A204.1 (cell line): ENCODE measurements at regions not wholly inside any gene's neighbourhood (a gene's known extent, or its start where the extent isn't known, plus 50 kb on each side); places are given as distances from the start of the nearest gene placed in this dataset.

ENCODE experiments used
- FAIRE-seq: peaks from 2 replicates; lab custom pipeline; 2012; peaks lifted over from hg19 to GRCh38; lab: Jason Lieb, UNC

DNA sequence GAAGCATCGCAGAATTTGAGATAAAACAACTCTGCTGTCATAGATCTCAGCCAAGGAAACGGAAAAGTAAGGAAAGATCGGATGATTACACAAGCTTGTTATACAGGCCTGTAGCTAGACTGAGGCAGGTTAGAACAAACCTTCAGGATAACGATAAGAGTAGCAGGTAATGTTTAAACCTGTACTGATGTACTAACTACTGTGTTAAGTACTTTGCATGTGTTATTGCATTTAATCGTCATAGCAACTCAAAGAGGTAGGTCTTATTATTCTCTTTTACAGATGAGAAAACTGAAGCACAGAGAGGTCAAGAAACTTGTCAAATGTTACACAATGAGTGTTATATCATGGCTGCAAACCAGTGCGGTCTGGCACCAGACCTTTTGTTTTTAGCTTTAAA lies 352.5 kb downstream of the GPAM start:
- FAIRE-seq, result no peak

DNA sequence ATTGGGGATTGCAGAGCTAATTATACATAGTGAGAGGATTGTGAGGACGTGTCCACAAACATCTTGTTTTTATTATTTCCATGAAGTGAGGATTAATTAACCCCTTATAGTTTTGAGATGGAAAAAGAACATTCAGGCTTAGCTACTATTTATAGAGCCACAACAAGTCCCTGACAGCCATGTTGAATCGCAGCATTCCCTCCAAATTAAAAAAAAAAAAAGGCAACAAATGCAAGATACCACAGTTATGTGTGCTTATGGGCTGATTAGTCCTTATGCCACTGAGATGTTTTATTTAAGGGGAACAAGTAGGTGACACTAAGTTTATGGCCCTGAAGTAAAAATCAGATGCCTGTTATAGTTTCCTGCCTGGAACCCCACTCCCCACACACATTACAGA lies 350.3 kb downstream of the GPAM start:
- FAIRE-seq, result no peak

DNA sequence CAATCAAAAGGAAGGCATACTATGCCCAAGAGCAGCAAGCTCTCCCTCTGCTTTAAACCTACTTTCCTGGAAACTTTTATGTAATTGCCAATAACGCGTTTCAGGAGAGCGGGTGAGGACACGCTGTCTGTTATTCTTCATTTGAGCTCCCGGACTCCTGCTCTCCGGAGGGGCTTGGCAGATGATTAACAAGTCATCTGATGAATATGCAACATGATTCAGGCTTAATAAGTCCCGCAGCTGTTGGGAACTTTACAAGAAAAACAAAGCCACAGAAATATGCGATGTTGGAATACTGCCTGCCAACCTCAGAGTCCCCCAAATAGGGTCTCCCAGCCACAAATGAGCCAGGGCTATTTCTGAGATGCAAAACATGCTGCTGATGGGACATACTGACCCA lies 348.0 kb downstream of the GPAM start:
- no peak for FAIRE-seq

DNA sequence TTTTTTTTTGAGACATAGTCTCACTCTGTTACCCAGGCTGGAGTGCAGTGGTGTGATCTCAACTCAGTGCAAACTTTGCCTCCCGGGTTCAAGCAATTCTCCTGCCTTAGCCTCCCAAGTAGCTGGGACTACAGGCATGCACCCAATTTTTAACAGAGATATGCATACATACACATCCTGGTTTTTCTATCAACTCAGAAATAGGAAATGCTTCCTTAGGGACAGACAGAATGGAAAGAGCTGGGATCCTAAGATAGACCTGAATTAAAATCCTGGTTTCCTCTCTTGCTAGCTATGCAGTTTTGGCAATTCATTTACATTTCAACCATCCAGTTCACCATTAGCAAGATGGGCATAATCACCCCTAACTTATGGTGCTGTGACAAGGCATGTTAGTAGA lies 347.5 kb downstream of the GPAM start:
- no peak for FAIRE-seq

DNA sequence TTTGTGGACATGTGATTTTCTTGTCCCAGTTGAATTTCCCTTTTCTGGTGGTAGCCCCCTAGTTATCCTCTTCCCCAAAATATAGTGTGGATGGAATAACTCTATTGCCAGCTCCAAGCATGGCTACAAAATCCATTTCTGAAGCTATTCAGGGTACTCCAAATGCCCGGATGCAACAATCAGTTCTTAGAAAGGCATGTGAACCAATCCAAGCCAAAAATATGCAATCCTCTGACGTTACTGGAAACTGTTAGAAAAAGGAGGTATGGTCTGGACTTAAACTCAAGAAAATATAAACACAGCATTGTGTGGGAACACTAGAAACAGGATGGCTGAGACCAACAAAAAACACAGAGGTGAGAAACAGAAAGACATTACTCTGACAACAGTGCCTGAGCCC lies 347.0 kb downstream of the GPAM start:
- no peak for FAIRE-seq

DNA sequence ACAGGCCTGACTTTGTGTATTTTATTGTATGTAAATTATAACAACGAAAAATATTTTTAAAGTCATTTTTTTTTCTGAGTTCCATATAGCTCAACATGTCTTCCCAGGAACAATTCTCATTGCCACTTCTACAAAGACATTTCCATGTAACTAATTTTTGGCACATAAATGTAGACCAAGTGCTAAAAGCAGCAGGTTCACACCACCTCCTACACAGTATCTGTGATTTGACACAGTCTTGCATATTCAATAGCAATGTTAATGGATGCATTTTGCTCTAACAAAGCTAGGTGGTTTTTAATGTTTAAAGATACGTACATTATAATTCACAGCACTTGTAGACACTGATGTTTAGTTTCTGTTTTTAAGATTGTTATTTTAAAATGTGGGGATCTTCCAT lies 346.5 kb downstream of the GPAM start:
- FAIRE-seq, result no peak

DNA sequence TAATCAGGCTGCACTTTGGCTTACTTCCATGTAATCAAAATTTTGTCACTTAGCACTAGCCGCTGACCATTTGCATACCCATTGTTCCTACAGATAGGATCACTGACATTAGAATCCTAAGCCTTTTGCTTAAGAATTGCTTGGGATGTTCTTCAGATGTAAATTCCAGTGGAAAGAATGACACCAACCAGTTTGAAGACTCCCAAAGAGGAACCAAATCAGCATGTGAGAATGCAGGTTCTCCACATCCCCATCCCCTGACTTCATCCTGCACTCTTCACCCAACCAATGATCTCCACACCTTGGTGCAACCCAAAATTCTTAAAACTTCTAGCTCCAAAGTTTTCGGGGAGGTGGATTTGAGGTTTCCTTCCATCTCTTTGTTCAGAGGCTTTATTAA lies 345.6 kb downstream of the GPAM start:
- no peak for FAIRE-seq

DNA sequence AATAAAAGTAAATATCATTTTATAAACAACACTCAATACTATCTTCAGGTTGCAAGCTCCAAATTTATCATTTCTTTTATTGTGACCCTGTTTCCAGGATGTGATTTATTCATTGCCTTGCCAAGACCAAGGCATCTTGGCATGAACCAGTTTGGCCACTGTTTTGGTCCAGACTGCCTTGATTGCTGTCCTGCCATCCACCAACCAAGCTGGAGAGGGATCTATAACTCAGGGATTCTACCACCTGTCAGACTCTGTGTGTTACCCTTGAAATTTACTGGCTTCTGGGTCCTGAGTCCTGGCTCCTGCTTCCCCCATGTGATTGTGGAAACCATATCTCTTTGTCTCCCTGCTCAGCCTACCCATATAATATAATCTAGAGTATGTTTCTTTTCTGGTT lies 343.0 kb downstream of the GPAM start:
- FAIRE-seq, result no peak

DNA sequence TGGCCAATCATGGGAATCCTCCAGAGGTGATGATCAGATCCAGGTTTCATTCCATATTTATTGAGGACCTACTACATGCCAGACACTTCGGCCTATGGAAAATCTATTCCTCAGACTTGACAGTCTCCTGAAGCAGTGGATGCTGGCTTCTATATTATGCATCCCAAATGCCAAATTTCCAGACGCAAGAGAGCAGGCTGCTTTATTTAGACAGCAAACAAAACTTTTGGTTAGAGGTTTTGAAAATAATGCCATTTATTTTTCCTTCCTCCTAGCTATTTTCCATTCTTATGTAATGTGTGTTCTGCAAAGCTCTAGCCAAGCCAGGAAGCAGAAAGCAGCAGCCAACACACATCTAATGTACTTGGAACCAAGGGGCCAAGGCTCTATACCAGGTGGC lies 330.8 kb downstream of the GPAM start:
- no peak for FAIRE-seq

DNA sequence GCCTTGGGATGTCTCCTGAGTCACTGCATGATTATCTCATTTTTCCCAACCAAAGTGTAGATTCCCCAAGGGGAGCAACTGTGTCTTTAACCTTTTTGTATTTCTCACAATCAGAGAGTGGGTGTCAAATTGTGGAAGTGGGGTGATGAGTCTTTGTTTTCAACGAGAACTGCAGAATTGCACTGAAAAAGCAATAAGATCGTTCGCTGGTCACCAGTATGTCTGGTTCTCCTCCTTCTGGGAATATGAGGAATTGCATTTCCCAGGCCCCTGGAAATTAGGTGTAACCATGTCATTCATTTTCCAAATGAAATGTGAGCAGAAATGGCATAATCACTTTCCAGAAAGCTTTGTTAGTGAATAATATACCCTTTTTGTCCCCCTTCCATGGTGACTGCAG lies 326.9 kb downstream of the GPAM start:
- no peak for FAIRE-seq

DNA sequence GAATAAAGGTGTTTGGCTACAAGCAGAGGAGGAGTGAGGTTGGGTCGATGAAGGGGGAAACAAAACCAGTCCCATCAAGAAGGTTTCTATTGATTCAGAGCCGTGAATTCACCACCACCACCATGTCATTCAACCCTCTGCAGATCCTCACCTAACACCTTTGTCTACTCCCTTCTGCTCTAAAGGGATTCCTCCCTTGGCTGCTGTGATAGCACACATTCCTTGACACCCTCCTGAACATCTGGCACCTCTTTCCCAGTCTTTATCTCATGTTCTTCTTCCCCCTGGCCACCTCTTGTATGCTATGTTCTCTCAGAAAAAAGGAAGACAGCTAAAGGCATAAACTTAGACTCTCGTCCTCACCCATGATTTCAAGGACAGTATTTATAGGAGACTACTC lies 318.0 kb downstream of the GPAM start:
- no peak for FAIRE-seq

DNA sequence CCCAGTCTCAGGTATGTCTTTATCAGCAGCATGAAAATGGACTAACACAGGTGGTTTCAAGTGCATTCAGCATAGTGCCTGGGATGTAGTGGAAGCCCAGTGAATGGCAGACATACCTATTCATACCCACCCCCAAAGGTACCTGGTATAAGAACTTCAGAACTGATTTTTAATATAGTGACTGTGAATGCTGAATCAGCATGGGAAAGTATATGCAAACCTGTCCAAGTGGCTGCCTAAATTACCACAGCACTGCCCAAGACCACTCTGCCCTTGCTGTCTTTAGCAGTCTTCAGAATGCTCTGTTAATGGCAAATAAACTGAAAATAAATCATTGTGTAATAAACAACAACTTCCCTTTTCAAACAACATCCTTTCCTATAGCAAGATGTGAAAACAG lies 312.1 kb downstream of the GPAM start:
- FAIRE-seq, result no peak

DNA sequence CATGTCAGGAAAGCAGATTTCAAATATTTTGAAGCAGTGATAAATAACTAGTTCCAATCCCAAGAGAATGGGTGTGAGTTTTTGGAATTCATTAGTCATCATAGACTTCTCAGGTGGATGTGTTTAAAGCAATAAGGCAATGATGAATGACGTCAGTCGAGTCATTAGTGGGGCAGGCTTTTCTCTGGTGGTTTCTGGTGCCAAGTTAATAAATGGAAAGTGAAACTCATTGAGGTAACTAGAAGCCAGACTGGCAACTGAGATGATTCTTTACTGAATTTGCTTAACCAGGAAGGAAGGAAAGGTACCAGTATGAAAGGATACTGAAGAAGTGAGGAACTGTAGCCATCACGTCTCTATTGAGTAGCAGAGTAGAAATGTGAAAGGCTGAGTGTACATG lies 311.0 kb downstream of the GPAM start:
- no peak for FAIRE-seq

DNA sequence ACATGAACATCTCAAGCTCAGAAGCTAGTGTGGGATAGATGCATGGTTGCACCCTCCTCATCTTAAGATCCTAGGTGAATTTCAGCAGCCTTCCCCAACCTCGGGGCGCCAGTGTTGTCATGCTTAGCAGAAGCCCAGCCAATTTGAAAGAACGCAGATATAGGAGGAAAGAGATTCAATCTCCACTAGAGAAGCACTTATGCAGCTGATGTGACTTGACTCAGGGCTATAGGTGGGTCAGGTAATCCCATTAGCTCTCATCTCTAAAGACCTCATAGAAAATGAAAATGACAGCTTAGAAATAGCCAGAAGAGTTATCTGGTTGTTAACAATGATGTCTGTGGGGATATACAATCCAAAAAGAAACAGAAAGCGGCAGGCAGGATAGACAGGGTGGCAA lies 310.5 kb downstream of the GPAM start:
- no peak for FAIRE-seq

DNA sequence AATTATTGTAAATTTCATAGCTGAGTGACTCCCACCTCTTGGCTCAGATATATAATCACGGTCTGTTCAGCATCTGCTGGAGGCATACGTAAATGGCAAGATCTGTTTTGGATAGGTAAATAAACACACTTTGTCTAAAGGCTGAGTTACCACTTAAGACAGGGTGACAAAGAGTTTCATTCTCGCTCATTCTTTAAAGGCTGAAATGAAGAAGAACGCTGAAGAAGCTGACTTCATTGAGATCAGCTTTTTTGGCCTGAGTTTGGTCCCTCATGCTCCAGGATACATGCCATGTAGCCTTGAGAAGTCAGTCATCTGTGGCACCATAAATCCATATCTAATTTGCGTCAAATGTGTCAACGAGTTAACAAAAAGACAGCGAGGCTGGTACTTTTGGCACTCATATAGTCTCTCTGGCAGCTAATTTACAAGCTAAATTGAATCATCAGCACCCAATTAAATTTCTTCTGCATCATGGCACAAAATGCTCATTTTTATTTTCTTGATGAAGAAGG lies 309.9 kb downstream of the GPAM start:
- FAIRE-seq, result no peak

DNA sequence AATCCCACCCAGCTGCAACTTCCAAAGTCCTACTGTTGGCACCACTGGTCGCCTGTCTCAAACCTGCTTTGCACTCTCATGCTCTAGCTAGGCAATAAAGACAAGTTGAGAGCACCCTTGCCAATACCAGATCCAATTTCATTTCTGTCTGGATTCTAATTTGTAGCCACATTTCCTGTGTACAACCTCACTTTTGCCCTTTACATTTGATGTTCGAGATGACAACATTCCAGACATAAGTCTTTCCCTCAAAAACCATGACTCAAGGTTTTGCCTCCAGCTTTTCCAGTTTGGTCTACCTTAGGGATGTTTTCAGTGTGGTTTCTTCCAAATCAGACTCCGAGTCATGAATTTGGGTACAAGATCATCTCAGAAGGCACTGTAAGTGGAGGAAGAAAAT lies 309.0 kb downstream of the GPAM start:
- FAIRE-seq, result no peak

DNA sequence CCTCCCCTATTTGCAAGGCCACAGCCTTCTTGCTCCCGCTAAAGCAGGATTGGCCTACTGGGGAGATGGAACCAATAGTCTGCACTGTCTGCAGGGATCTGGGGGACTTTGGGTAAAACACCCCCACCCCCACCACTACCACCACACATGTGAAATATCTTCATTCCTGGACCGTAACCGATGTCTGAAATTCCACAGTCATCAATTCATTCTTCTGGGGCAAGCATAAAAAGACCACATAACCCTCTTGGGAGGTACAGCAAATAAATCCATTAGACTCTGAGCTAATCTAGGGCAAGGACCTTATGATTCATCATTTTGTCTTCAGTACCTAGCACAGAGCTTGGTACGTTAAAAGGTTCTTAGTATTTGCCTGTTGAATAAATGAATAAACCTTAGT lies 307.8 kb downstream of the GPAM start:
- FAIRE-seq, result no peak

DNA sequence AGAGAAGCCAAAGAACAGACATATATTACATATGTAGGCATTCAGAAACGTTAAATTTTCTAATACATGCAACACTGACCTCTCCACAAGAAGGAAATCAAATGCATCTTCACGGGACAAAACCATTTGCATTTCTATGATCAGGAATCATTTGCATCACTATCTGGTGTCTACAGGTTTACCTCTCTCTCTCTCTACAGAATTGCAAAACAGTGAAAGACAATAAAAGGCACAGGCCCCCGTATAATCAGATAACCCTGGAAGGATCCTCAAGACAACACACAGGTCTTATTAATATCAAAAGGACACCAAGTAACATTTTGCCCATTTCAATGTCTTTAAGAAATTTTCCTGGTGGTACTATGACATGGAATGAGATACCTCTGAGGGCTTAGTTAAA lies 306.3 kb downstream of the GPAM start:
- no peak for FAIRE-seq

DNA sequence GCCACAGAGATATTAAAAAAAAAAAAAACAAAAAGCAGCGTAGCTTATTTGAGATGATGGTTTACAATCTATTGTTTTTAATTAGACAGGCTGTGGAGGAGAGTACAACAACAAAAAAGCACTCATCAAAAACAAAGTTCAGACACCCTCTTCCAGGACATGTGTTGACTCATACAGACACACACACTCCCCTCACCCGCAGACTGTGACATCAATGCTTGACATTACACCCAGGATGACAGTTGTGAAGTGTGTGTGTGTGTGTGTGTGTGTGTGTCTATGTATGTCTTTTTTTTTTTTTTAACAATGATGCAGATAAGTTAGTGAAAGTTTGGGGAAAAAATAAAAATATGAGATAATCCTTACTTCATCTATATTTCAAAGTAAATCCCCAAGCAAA lies 303.6 kb downstream of the GPAM start:
- no peak for FAIRE-seq

DNA sequence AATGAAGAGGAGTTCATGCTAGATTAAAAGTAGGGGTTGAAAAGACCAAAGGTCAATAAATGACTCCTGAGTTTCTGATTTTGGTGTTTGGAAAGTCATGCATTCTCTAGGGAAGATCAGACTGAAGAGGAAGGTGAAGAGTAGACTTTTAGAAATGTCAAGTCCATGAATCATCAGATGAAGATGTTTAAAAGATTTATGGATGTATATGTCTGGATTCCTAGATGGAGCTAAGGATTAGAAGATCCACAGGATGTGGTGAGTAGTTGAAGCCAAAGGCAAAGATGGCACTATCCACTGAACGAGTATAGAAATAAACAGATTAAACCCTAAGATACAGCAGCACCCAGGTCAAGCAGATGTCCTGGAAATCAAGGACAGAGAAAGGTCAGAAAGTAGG lies 298.5 kb downstream of the GPAM start:
- FAIRE-seq, result no peak

DNA sequence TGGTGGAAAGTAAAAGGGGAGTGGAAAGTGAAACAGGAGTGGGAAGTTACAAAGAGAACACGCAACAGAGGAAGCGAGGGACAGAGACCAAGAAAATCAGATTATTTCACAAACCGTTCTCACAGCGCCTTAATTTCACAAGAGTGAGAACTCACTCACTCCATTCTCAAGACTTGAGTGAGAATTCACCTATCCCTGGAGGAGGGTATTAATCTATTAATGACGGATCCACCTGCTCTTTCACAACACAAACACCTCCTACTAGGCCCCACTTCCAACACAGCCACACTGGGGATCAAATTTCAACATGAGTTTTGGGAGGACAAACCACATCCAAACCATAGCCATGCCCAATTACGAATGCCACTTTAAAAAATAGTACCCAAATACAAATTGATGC lies 297.6 kb downstream of the GPAM start:
- no peak for FAIRE-seq

DNA sequence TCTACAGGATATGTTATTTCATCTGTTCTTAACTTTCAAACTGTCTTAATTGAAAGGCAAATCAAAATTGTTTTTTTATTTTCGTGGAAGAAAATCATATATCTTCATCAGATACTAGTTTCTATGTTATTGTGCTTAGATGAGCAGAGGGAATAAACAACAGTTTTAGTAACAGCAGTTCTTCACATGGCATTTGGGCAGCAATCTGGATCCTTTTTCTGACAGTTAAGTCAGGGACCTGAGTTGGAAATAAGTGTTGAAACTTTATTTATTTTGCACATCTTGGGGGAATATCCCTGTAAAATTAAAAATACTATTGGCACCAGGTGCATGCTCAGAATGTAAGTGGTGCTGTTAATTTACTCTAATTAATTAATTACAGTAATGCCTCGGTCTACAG lies 296.3 kb downstream of the GPAM start:
- FAIRE-seq, result no peak

DNA sequence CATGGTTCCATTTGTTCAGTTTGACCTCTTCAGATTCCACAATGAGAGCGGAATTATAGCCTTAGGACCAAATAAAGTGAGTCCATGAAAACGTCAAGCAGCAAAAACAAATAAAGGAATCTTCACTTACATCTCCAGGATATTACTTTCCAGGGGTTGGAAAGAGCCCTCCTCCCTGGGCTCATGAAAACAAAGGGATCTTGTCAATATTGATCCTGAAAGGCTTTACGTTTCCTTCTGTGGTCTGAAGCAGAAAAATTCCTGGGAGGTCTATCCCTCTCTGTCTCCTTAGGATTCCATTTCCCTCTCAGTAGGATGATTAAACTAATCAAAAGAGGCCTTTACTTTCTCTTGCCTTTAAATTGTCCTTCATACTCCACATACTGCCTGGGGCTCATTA lies 293.5 kb downstream of the GPAM start:
- no peak for FAIRE-seq

DNA sequence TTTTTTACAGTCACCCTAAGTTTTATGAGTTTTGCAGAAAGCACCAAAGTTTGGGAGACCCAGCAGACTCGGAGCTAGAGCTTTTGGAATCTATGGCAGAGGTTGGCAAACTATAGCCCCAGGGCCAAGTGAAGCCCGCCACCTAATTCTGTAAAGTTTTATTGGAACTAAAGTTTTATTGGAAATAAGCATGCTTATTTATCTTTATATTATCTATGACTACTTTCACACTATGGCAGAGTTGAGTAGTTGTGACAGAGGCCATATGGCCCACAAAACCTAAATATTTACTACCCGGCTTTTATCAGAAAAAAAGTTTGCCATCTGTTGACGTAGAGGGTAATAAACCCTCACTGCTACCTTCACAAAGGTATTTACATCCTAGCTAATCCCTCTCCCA lies 267.6 kb downstream of the GPAM start:
- no peak for FAIRE-seq

DNA sequence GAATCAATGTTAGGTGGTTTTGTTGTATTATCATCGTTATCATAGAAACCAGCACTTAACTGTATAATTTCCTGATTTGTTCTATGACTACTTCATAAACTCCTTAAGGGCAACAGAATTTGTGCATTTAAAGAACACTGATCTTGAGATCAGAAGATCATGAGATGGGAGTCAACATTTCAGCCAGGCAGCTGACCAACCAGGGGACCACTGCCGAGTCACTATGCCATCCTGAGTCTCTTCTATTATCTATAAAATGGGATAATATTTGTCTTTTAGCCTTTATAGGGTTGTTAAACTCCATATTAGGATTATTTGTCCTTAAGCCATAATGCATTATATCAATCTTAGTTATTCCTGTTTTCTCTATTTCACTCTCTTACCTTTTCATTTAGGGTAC lies 261.7 kb downstream of the GPAM start:
- no peak for FAIRE-seq

DNA sequence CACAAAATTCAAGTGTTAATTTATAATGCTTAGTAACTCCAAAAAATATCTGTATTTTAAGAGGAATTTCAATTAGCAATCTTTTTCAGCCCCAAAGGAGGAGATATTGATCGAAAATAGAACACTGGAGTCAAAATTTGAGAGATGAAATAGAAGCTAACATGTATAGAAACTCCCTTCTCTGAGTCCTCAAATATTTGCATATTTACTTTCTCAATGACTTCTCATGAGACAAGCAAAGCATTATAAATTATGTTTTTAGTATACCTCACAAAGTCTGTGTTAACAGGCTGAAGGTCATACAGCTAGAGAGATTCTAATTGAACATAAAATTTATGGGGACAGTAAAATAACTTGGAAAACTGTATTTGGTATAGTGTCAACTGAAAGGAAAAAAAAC lies 260.5 kb downstream of the GPAM start:
- no peak for FAIRE-seq
